ENCODE measurements at regions not wholly inside any gene's neighbourhood (a gene's known extent, or its start where the extent isn't known, plus 50 kb on each side); places are given as distances from the start of the nearest gene placed in this dataset.

DNA sequence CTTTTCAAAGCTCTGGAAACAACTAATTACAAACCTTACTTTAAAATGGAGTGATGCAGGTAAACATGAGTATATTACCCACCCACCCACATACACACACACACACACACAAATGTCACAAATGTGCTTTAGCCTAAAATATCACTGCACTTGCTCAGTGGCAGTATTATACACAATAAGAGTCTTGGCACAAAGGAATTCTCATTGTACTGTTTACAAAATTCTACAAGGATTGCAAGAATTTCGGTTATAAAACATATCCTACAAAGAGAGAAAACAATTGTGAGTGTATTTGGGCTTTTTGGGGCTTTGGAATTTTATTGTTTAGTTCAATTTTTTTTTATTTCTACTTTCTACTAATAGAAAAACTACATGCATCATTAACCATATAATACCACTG, 113.2 kb upstream of the BEND6 start:
- Histone ChIP-seq H3K36me3 (no peaks in the 10 kb centered on the region), H3K4me1 (peaks cover 8 to 44% (median 24%) of the 10 kb centered on the region in 4 donors), H3K4me3 (peak overlapping the region in 2 of 4 donors; percentile 5 to 67), H3K27me3 (peaks cover 0 to 50% (median 21%) of the 10 kb centered on the region in 3 donors), H3K9me3 (no peaks in the 10 kb centered on the region), H3K27ac (peak overlapping the region in 2 of 5 donors; percentile 52 to 54)
- WGBS, 5 donors, result 62 to 67% (median 64%) methylated on average over 1 of the region's 1 CpG
- TF ChIP-seq POLR2AphosphoS5 (IDR thresholded peaks at IDR 0.05) (no peak), POLR2A (IDR thresholded peaks at IDR 0.05) (no peak), EP300 (IDR thresholded peaks at IDR 0.05) (no peak)
- TF ChIP-seq, protein P1, sequence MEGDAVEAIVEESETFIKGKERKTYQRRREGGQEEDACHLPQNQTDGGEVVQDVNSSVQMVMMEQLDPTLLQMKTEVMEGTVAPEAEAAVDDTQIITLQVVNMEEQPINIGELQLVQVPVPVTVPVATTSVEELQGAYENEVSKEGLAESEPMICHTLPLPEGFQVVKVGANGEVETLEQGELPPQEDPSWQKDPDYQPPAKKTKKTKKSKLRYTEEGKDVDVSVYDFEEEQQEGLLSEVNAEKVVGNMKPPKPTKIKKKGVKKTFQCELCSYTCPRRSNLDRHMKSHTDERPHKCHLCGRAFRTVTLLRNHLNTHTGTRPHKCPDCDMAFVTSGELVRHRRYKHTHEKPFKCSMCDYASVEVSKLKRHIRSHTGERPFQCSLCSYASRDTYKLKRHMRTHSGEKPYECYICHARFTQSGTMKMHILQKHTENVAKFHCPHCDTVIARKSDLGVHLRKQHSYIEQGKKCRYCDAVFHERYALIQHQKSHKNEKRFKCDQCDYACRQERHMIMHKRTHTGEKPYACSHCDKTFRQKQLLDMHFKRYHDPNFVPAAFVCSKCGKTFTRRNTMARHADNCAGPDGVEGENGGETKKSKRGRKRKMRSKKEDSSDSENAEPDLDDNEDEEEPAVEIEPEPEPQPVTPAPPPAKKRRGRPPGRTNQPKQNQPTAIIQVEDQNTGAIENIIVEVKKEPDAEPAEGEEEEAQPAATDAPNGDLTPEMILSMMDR (IDR thresholded peaks at IDR 0.05), result no peak
- intact Hi-C loops (cut with DNase I; ENCODE audit: low total_unique reads), result loop anchor here (10.0 kb wide), 1 partner anchor 147 kb away; no protein-coding TSS in a partner anchor
- DNase-seq, result no peak

DNA sequence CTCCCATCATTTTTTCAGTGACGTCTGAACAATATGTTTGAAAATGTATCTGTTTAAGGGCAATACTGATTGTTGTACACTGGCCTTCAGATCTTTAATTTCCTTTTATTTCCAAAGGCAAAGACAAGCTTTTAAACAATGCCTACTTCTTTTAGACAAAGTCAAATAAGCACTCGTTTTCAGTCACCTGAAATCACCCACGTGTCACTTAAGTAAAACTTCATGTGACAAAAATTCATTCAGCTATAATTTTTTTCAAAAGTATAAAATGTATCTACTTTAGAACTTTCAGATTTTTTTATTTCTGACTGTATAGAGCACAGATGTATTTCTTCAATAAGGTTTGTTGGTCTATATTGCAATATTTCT, 113.5 kb upstream of the BEND6 start:
- H3K9me3 ChIP-seq, result no peaks in the 10 kb centered on the region
- no peak overlapping the region for H3K4me3 ChIP-seq
- no peak for DNase-seq
- no peak for TF ChIP-seq EP300 (IDR thresholded peaks at IDR 0.05)
- TF ChIP-seq POLR2AphosphoS5 (IDR thresholded peaks at IDR 0.05), result no peak
- TF ChIP-seq, protein P1 (IDR thresholded peaks at IDR 0.05), result no peak
- peak overlapping the region in 4 of 5 donors; percentile 4 to 54 (median 44) for H3K27ac ChIP-seq
- peaks cover 8 to 42% (median 24%) of the 10 kb centered on the region in 4 donors for H3K4me1 ChIP-seq
- 35 to 42% (median 37%) methylated on average over 3 of the region's 3 CpGs for WGBS, 5 donors
- H3K27me3 ChIP-seq, result peaks cover 0 to 50% (median 21%) of the 10 kb centered on the region in 3 donors
- no peaks in the 10 kb centered on the region for H3K36me3 ChIP-seq
- intact Hi-C loops (cut with DNase I; ENCODE audit: low total_unique reads), result loop anchor here (10.0 kb wide), 1 partner anchor 147 kb away; no protein-coding TSS in a partner anchor

DNA sequence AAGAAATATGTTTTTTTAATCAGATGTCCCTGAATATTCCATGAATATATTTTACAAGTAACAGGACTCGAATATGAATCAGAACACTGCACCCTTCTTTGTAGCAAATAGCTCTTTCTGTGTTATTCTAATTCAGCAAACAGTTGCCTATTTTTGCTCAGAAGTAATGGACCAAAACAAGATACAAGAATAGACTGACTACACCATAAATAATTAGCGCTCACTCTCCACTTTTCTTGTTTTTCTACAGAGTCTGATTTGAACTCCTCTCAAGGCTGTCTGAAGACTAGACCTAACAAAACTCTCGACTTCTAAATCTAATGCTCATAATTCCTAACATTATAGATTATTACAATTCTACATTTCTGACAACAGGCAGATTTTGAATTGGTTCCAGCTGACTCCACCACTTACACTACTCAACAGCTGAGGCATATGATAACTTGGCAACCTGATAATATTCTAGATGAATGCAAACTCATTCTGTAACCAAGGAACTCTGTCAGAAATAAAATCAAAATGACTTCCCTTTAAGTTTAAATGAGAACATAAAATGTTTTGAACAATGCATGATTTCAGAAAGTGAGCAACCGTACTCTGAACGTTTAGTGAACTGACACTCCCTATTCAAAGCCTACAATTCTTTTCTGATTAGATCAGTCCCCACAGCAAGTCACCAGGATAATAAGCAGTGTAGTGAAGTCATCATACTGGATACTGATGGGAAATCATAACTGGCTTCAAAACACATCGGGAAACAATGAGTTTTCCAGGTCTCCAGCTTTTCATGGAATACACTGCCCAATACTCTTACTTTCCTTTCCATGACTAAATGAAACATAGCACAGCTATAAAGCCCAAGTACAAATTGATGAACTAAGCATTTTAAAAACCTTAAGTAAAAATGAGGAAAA, 114.2 kb upstream of the BEND6 start:
- intact Hi-C loops (cut with DNase I; ENCODE audit: low total_unique reads), result loop anchor here (10.0 kb wide), 1 partner anchor 146 kb away; no protein-coding TSS in a partner anchor
- TF ChIP-seq, protein P1 (IDR thresholded peaks at IDR 0.05), result no peak
- peak; percentile 15 to 79 (median 20) for TF ChIP-seq POLR2AphosphoS5 (IDR thresholded peaks at IDR 0.05)

DNA sequence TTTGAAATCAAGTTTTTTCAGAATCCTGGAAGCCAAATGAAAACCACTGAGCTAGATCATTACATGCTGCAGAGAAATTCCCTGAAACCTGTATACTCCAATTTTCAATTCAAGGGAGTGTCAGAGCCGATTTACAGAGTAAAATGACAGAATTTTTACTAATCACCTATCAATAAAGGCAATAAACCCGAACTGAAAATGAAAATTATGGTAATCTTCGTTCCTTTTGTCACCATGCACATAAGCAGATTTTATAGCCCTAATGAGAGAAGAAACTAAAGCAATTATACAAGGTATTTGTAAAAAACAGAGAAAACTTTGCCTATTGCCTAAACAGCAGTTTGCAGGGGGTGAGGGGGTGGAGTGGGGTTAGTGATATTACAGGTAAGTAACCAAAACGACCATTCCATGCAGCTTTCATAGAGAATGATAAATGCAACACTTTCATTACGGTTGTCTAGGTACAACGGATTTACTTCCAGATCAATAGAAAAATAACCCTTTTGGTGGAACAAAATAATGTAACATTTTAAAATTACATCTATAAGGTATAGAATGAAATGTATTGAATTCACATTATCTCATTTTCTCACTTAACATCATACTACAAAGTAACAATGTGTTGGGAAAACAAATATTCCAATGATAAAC, 115.2 kb upstream of the BEND6 start:
- Histone ChIP-seq H3K4me3 (no peak overlapping the region), H3K36me3 (no peaks in the 10 kb centered on the region), H3K9me3 (no peaks in the 10 kb centered on the region), H3K27me3 (peaks cover 0 to 47% (median 21%) of the 10 kb centered on the region in 3 donors), H3K27ac (no peak overlapping the region), H3K4me1 (peaks cover 8 to 39% (median 19%) of the 10 kb centered on the region in 4 donors)
- 78 to 83% (median 81%) methylated on average over 6 of the region's 6 CpGs for WGBS, 5 donors
- TF ChIP-seq POLR2A (IDR thresholded peaks at IDR 0.05) (no peak), POLR2AphosphoS5 (IDR thresholded peaks at IDR 0.05) (no peak), EP300 (IDR thresholded peaks at IDR 0.05) (no peak)
- TF ChIP-seq, protein P1 (IDR thresholded peaks at IDR 0.05), result no peak
- DNase-seq, result no peak
- intact Hi-C loops (cut with DNase I; ENCODE audit: low total_unique reads), result loop anchor here (10.0 kb wide), 1 partner anchor 145 kb away; no protein-coding TSS in a partner anchor

More for the DNA sequence above, 114.2 kb upstream of the BEND6 start:
- Histone ChIP-seq H3K4me3 (no peak overlapping the region), H3K27ac (peak overlapping the region in 4 of 5 donors; percentile 4 to 54 (median 44)), H3K4me1 (peaks cover 8 to 39% (median 23%) of the 10 kb centered on the region in 4 donors), H3K9me3 (no peaks in the 10 kb centered on the region), H3K27me3 (peaks cover 0 to 50% (median 21%) of the 10 kb centered on the region in 3 donors), H3K36me3 (no peaks in the 10 kb centered on the region)
- peak in 1 of 2 donors; percentile 59 for DNase-seq
- WGBS, 5 donors, result 47 to 51% (median 48%) methylated on average over 6 of the region's 6 CpGs
